ENCODE measurements at regions not wholly inside any gene's neighbourhood (a gene's known extent, or its start where the extent isn't known, plus 50 kb on each side); places are given as distances from the start of the nearest gene placed in this dataset.

- H2AFZ ChIP-seq (ENCODE audit: low read depth, low read length) = no peak overlapping the region
- H3K4me1 ChIP-seq (ENCODE audit: low read length) = no peaks in the 10 kb centered on the region
Observed at GRCh38 chr17:53919356-53919755, 96.6 kb downstream of the KIF2B start.

DNA sequence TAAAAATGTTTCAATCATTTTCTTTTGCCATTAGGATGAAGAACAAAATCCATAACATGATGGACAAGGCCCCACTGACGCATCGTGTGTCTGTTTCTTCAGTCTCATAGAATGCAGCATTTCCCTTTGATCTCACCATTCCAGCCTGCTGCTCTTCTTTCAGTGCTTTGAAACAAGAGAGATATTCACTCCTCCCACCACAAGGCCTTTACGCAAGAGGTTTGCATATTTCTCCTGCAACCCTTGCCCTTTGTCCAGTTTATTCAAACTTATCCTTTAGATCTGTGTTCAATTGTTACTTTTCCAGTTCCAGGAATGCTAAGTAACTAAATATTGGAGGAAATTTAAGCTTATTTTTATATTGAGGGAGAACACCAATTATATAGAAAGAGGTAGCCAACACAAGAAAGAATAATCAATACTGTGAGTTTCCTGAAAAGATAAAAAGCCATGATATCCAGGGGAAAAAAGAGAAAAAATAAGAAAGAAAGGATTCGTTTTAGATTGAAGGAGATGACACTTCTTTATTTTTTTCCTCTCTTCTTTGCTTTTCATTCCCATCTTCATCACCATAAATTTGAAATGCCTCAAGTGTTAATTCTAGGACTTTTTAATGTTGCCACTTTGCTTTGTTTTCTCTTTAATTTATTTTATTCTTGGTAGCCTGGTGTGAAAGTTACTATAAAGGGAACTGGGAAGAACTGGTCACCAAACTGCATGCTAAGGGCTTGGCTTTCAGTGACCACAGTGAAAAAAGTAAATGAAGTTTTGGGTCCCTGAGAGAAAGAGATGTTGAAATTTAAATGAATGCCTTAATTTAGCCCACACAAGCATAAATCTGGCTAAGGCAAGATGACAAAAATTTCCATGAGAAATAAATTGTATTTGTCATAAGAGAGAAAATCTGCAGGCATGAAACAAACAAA, 102.1 kb downstream of the KIF2B start:
- Histone ChIP-seq H3K27me3 (ENCODE audit: low read depth, low read length) (no peaks in the 10 kb centered on the region), H3K36me3 (replicated peaks; ENCODE audit: low read depth, low read length) (no peaks in the 10 kb centered on the region), H3K4me1 (ENCODE audit: low read length) (no peaks in the 10 kb centered on the region), H3K9me3 (ENCODE audit: insufficient read depth, low read length) (no peaks in the 10 kb centered on the region), H3K27ac (ENCODE audit: low read length) (no peak overlapping the region), H3K4me3 (ENCODE audit: low read length) (no peak overlapping the region), H4K20me1 (ENCODE audit: insufficient read depth, low read length) (no peaks in the 10 kb centered on the region), H3K79me2 (ENCODE audit: low read length) (no peaks in the 10 kb centered on the region), H3K9ac (ENCODE audit: low read length) (no peak overlapping the region), H3K4me2 (ENCODE audit: low read length) (no peak overlapping the region), H2AFZ (ENCODE audit: low read depth, low read length) (no peak overlapping the region)
- TF ChIP-seq CTCF (IDR thresholded peaks at IDR 0.05; ENCODE audit: low read depth, low read length) (no peak), EZH2phosphoT487 (IDR thresholded peaks at IDR 0.05; ENCODE audit: low read depth) (no peak)

More at GRCh38 chr17:53919356-53919755, 96.6 kb downstream of the KIF2B start:
- Histone ChIP-seq H3K9me3 (ENCODE audit: insufficient read depth, low read length) (no peaks in the 10 kb centered on the region), H3K4me3 (ENCODE audit: low read length) (no peak overlapping the region), H3K79me2 (ENCODE audit: low read length) (no peaks in the 10 kb centered on the region), H3K9ac (ENCODE audit: low read length) (no peak overlapping the region), H3K36me3 (replicated peaks; ENCODE audit: low read depth, low read length) (no peaks in the 10 kb centered on the region), H3K4me2 (ENCODE audit: low read length) (no peak overlapping the region), H3K27me3 (ENCODE audit: low read depth, low read length) (no peaks in the 10 kb centered on the region), H3K27ac (ENCODE audit: low read length) (no peak overlapping the region), H4K20me1 (ENCODE audit: insufficient read depth, low read length) (no peaks in the 10 kb centered on the region)
- TF ChIP-seq CTCF (IDR thresholded peaks at IDR 0.05; ENCODE audit: low read depth, low read length) (no peak), EZH2phosphoT487 (IDR thresholded peaks at IDR 0.05; ENCODE audit: low read depth) (no peak)

DNA sequence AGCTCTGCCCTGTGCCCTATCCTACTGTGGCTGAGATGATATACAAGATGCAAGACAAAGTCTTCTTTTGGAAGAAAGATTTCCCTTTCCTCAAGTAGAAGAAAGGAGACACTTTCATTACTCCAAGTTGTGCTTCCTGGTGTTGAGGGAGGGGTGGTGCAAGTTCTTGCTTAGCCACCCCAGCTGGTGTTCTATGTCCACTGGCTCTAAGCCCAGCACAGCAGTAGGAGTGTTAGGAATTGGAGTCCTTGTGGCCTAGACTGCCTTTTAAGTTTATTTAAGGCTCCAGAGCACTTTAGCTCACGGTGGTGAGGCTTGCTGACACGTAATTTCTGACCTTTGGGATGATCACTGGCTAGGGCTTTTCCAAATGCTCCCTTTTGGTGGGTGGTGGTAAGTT, 109.7 kb downstream of the KIF2B start:
- H3K4me2 ChIP-seq (ENCODE audit: low read length) = no peak overlapping the region
- H4K20me1 ChIP-seq (ENCODE audit: insufficient read depth, low read length) = no peaks in the 10 kb centered on the region
- no peaks in the 10 kb centered on the region for H3K36me3 ChIP-seq (replicated peaks; ENCODE audit: low read depth, low read length)
- H3K4me1 ChIP-seq (ENCODE audit: low read length) = no peaks in the 10 kb centered on the region
- H2AFZ ChIP-seq (ENCODE audit: low read depth, low read length) = no peak overlapping the region
- no peaks in the 10 kb centered on the region for H3K79me2 ChIP-seq (ENCODE audit: low read length)
- no peak overlapping the region for H3K27ac ChIP-seq (ENCODE audit: low read length)
- H3K9me3 ChIP-seq (ENCODE audit: insufficient read depth, low read length) = no peaks in the 10 kb centered on the region
- H3K4me3 ChIP-seq (ENCODE audit: low read length) = no peak overlapping the region
- no peak overlapping the region for H3K9ac ChIP-seq (ENCODE audit: low read length)
- no peak for TF ChIP-seq EZH2phosphoT487 (IDR thresholded peaks at IDR 0.05; ENCODE audit: low read depth)
- TF ChIP-seq CTCF (IDR thresholded peaks at IDR 0.05; ENCODE audit: low read depth, low read length) = no peak
- H3K27me3 ChIP-seq (ENCODE audit: low read depth, low read length) = no peaks in the 10 kb centered on the region

- H3K79me2 ChIP-seq (ENCODE audit: low read length) = no peaks in the 10 kb centered on the region
- H2AFZ ChIP-seq (ENCODE audit: low read depth, low read length) = no peak overlapping the region
- H4K20me1 ChIP-seq (ENCODE audit: insufficient read depth, low read length) = no peaks in the 10 kb centered on the region
- H3K9ac ChIP-seq (ENCODE audit: low read length) = no peak overlapping the region
- no peak overlapping the region for H3K4me2 ChIP-seq (ENCODE audit: low read length)
- no peak overlapping the region for H3K4me3 ChIP-seq (ENCODE audit: low read length)
- TF ChIP-seq CTCF (IDR thresholded peaks at IDR 0.05; ENCODE audit: low read depth, low read length) = no peak
- TF ChIP-seq EZH2phosphoT487 (IDR thresholded peaks at IDR 0.05; ENCODE audit: low read depth) = no peak
- H3K9me3 ChIP-seq (ENCODE audit: insufficient read depth, low read length) = no peaks in the 10 kb centered on the region
- H3K27ac ChIP-seq (ENCODE audit: low read length) = no peak overlapping the region
- no peaks in the 10 kb centered on the region for H3K4me1 ChIP-seq (ENCODE audit: low read length)
- no peaks in the 10 kb centered on the region for H3K27me3 ChIP-seq (ENCODE audit: low read depth, low read length)
- H3K36me3 ChIP-seq (replicated peaks; ENCODE audit: low read depth, low read length) = no peaks in the 10 kb centered on the region
Observed at GRCh38 chr17:53934931-53935330, 112.2 kb downstream of the KIF2B start.

Data from OCI-LY3 (cell line).